ENCODE measurements at regions not wholly inside any gene's neighbourhood (a gene's known extent, or its start where the extent isn't known, plus 50 kb on each side); places are given as distances from the start of the nearest gene placed in this dataset.

DNA sequence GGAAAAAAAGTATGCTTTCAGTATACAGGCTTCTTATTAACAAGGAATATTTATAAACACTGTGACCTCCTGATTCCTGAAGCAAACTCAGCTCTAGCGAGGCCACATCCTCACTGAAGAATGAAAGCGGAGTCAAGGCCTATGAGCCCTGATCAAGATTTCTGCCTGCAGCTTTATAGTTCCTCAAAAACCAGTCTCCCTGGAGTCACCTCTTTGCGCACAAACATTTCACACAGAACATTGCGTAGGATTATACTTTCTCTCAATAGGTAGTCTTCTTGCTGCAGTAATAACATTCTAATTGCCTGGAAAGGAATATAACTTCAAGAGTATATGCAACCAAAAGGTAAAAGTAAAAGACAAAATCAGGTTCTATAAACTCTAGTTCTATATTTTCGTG is 62.9 kb downstream of the SLC24A2 start:
- no peak overlapping the region for H2BK15ac ChIP-seq (ENCODE audit: low read depth, low read length)
- no CpG with 5 or more reads among the region's 5 CpGs for WGBS (ENCODE audit: extremely low coverage, insufficient read length, low lambda C conversion rate)
- no peak for DNase-seq

More for the DNA sequence above, 62.9 kb downstream of the SLC24A2 start:
- Histone ChIP-seq H4K5ac (ENCODE audit: insufficient read length, low read depth, low read length) (no peak overlapping the region), H3K4me1 (ENCODE audit: insufficient read depth, low read length) (no peaks in the 10 kb centered on the region), H3K27ac (ENCODE audit: insufficient read length, low read depth, low read length) (no peak overlapping the region), H4K8ac (replicated peaks; ENCODE audit: insufficient read length, low read depth, low read length) (no peak overlapping the region), H3K14ac (ENCODE audit: insufficient read depth, low read length) (no peak overlapping the region), H3K23ac (ENCODE audit: insufficient read length, low read depth, low read length) (no peak overlapping the region), H2AFZ (ENCODE audit: low read length) (no peak overlapping the region), H3K9me3 (ENCODE audit: control insufficient read depth, low read depth, low read length) (no peaks in the 10 kb centered on the region), H3T11ph (ENCODE audit: low read length) (no peak overlapping the region), H2BK20ac (ENCODE audit: low read depth, low read length, poor library complexity, severe bottlenecking) (no peak overlapping the region), H2BK120ac (ENCODE audit: low read depth, low read length, poor library complexity, severe bottlenecking) (no peak overlapping the region), H3K4me2 (ENCODE audit: insufficient read depth, insufficient read length, low read length) (no peak overlapping the region), H2BK5ac (ENCODE audit: insufficient read length, low read length) (no peak overlapping the region), H3K4ac (ENCODE audit: low read depth, low read length) (no peak overlapping the region), H4K20me1 (ENCODE audit: control insufficient read depth, insufficient read depth, insufficient read length) (no peaks in the 10 kb centered on the region), H3K23me2 (ENCODE audit: insufficient read length, low read depth, low read length, poor library complexity, severe bottlenecking) (no peaks in the 10 kb centered on the region), H2AK5ac (ENCODE audit: insufficient read length, low read length) (no peak overlapping the region), H3K18ac (ENCODE audit: insufficient read length, low read depth, low read length) (no peak overlapping the region), H3K27me3 (ENCODE audit: insufficient read depth, low read length) (no peaks in the 10 kb centered on the region), H2BK12ac (ENCODE audit: insufficient read length, low read depth, low read length) (no peak overlapping the region), H3K9ac (ENCODE audit: extremely low read depth, insufficient read length, low read length) (no peak overlapping the region), H4K91ac (ENCODE audit: insufficient read length, low read depth, low read length) (no peak overlapping the region), H3K79me1 (ENCODE audit: insufficient read depth, low read depth, low read length, poor library complexity, severe bottlenecking) (no peaks in the 10 kb centered on the region), H3K79me2 (ENCODE audit: insufficient read depth, low read length) (no peaks in the 10 kb centered on the region), H3K56ac (ENCODE audit: insufficient read length, low read depth, low read length) (no peak overlapping the region)
- TF ChIP-seq, protein P1, sequence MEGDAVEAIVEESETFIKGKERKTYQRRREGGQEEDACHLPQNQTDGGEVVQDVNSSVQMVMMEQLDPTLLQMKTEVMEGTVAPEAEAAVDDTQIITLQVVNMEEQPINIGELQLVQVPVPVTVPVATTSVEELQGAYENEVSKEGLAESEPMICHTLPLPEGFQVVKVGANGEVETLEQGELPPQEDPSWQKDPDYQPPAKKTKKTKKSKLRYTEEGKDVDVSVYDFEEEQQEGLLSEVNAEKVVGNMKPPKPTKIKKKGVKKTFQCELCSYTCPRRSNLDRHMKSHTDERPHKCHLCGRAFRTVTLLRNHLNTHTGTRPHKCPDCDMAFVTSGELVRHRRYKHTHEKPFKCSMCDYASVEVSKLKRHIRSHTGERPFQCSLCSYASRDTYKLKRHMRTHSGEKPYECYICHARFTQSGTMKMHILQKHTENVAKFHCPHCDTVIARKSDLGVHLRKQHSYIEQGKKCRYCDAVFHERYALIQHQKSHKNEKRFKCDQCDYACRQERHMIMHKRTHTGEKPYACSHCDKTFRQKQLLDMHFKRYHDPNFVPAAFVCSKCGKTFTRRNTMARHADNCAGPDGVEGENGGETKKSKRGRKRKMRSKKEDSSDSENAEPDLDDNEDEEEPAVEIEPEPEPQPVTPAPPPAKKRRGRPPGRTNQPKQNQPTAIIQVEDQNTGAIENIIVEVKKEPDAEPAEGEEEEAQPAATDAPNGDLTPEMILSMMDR (conservative IDR thresholded peaks at IDR 0.05): no peak
- H3K27me3 Mint-ChIP-seq (ENCODE audit: low read depth): no peaks in the 10 kb centered on the region
- H3K27ac Mint-ChIP-seq: no peak overlapping the region; a peak in 1 of 7 replicates
- no peaks in the 10 kb centered on the region for H3K36me3 Mint-ChIP-seq (ENCODE audit: insufficient read depth in 1 of 3, low read depth in 3 of 3)
- no peak overlapping the region for H3K4me3 Mint-ChIP-seq
- H3K9me3 Mint-ChIP-seq: no peaks in the 10 kb centered on the region
- H3K4me1 Mint-ChIP-seq: no peaks in the 10 kb centered on the region; a peak in 1 of 4 replicates
